Lower leg skin (tissue), 4 donors: ENCODE measurements at regions not wholly inside any gene's neighbourhood (a gene's known extent, or its start where the extent isn't known, plus 50 kb on each side); places are given as distances from the start of the nearest gene placed in this dataset.

Experiments used
- DNase-seq, 2 donors: peaks; one replicate each; pipeline ENCODE4 v3.0.0-alpha.2; 2019; ENCODE audit warnings: low spot score in 2 of 2
- H3K4me3 ChIP-seq: fragments of 200-600 bp; sonication (generic); 2 replicates; pipeline ENCODE4 v1.5.1; 2017; ENCODE audit warnings: mild to moderate bottlenecking, low read depth; ENCODE audit not compliant: poor library complexity, severe bottlenecking
- POLR2A ChIP-seq, 2 donors: fragments of 450-650 bp; IDR thresholded peaks; one replicate each; pipeline ENCODE4 v1.6.1; 2016 to 2017; ENCODE audit warnings: antibody characterized with exemption in 2 of 2, mild to moderate bottlenecking in 1 of 2, moderate library complexity in 1 of 2
- WGBS, 2 donors: methylation state at CpG; one replicate each; pipeline ENCODE4 v1.1.5; 2018; 5-methylcytosine and 5-hydroxymethylcytosine counted together
- intact Hi-C: fragments of 100-400 bp; cut with DNase I; formaldehyde crosslinking; loops from one replicate; pipeline ENCODE4 v1.15.0; 2023; ENCODE audit warnings: low total_unique reads
- TF ChIP-seq, protein P1 (sequence below), 3 donors: fragments of 450-650 bp; IDR thresholded peaks; one replicate each; pipeline ENCODE4 v1.5.1; 2016; ENCODE audit warnings: antibody characterized with exemption in 3 of 3, mild to moderate bottlenecking in 3 of 3, moderate library complexity in 2 of 3

DNA sequence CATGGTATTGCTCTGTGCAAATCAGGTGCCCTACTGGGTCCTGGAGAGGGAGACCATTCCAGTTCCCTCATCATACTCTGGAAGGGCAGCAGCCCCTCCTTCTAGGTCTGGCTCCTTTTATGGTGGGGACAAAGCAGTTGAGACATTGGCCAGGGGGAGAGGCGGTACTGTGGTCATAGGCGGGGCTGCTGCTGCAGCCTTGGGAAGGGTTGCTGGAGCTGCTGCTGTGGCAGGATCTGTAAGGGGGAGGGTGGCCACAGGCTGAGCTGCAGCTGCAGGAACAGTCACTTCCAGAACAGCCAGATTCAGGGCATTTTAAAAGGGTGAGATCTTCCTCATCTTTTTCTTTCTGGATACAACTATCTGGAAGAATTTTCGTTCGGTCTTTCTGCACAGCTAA lies 233.0 kb upstream of the SGCD start:
- intact Hi-C loops = no loop called here
- 63% methylated on average over 4 of the region's 4 CpGs for whole genome bisulfite sequencing, 2 donors
- no peak for TF ChIP-seq POLR2A (IDR thresholded peaks at IDR 0.05)
- TF ChIP-seq, protein P1, sequence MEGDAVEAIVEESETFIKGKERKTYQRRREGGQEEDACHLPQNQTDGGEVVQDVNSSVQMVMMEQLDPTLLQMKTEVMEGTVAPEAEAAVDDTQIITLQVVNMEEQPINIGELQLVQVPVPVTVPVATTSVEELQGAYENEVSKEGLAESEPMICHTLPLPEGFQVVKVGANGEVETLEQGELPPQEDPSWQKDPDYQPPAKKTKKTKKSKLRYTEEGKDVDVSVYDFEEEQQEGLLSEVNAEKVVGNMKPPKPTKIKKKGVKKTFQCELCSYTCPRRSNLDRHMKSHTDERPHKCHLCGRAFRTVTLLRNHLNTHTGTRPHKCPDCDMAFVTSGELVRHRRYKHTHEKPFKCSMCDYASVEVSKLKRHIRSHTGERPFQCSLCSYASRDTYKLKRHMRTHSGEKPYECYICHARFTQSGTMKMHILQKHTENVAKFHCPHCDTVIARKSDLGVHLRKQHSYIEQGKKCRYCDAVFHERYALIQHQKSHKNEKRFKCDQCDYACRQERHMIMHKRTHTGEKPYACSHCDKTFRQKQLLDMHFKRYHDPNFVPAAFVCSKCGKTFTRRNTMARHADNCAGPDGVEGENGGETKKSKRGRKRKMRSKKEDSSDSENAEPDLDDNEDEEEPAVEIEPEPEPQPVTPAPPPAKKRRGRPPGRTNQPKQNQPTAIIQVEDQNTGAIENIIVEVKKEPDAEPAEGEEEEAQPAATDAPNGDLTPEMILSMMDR (IDR thresholded peaks at IDR 0.05) = no peak
- no peak overlapping the region for H3K4me3 ChIP-seq
- no peak for DNase-seq

DNA sequence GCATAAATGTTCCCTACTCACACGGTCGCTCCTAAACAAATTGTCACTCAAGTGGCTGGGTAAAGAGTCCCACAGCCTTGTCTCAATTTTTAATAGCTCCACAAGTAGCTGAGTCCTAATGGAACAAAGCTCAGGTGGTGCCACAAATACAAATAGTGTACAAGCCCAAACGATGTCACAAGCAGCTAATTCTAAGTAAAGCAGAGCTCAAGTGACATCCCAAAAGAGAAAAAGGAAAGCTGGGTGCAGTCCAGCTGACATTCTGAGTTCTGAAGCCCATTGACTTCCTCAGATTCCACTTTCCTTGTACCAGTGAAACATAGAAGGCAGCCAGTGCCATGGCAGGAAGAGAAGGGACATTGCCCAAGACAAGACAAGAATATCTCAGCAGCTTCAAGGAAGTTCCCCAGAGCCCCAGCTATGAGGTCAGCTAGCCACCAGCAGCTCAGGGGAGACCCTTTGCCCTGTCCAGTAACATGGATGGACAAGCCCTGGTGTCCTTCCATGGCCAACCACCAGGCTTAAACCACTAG lies 231.2 kb upstream of the SGCD start:
- WGBS, 2 donors = 93% methylated on average over 3 of the region's 3 CpGs
- intact Hi-C loops = no loop called here
- TF ChIP-seq POLR2A (IDR thresholded peaks at IDR 0.05) = no peak
- TF ChIP-seq, protein P1 (IDR thresholded peaks at IDR 0.05) = no peak
- H3K4me3 ChIP-seq = no peak overlapping the region
- no peak for DNase-seq

GRCh38 chr5:156096259-156096658 lies 230.7 kb upstream of the SGCD start:
- no peak overlapping the region for H3K4me3 ChIP-seq
- TF ChIP-seq POLR2A (IDR thresholded peaks at IDR 0.05) = no peak
- TF ChIP-seq, protein P1 (IDR thresholded peaks at IDR 0.05) = no peak
- WGBS, 2 donors = 70 to 79% methylated on average over 1 of the region's 1 CpG
- intact Hi-C loops = no loop called here
- no peak for DNase-seq

- WGBS, 2 donors = 81 to 84% methylated on average over 2 of the region's 2 CpGs
- DNase-seq = no peak
- intact Hi-C loops = no loop called here
- no peak overlapping the region for H3K4me3 ChIP-seq
- TF ChIP-seq, protein P1 (IDR thresholded peaks at IDR 0.05) = no peak
These were observed 223.6 kb upstream of the SGCD start for GRCh38 chr5:156103155-156103885.

DNA sequence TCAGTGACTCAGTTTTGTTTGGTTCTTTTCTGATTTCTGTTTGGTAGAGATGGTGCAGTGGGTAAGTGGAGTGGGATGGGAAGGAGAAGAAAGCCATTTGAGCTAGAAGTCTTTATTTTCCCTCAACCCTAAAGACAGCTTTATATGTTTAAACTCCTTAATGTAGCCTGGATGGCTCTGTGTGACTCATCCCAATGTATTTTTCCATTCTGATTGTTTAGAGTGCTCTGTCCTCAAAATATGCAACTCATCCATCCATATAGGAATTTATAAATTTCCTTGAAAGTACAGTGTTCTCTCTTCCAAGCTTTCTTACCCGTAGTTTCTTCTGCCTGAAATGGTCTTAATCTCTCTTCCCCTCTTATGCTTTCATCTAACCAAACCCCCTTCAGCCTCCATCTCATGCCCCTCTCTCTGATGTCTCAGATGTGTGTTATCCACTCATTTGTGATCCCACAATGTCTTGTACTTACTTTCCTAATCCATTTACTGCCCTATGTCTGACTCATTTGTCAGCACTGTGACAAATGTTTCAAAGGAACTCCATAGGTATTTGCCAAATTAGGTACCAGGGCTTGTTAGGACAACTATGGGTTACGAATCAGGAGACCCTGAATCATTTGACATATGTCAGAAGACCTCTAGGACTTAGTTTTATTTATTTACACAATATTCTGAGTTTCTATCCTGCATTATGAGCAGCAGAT lies 217.5 kb upstream of the SGCD start:
- 55 to 58% methylated on average over 2 of the region's 2 CpGs for WGBS, 2 donors
- no peak overlapping the region for H3K4me3 ChIP-seq

More for the DNA sequence above, 217.5 kb upstream of the SGCD start:
- TF ChIP-seq POLR2A (IDR thresholded peaks at IDR 0.05) = no peak
- TF ChIP-seq, protein P1 (IDR thresholded peaks at IDR 0.05) = no peak
- DNase-seq = no peak
- intact Hi-C loops = no loop called here
